ENCODE measurements at regions not wholly inside any gene's neighbourhood (a gene's known extent, or its start where the extent isn't known, plus 50 kb on each side); places are given as distances from the start of the nearest gene placed in this dataset.

- Histone ChIP-seq H3K27ac (ENCODE audit: control insufficient read depth, insufficient read depth) (no peak overlapping the region), H4K20me1 (ENCODE audit: control insufficient read depth, insufficient read depth) (no peaks in the 10 kb centered on the region), H3K4me3 (no peak overlapping the region), H3K4me1 (ENCODE audit: control insufficient read depth, insufficient read depth, low read length) (no peaks in the 10 kb centered on the region), H3K9ac (ENCODE audit: control insufficient read depth, insufficient read depth, low read length) (no peak overlapping the region), H3K79me2 (ENCODE audit: control insufficient read depth, insufficient read depth, low read length) (no peaks in the 10 kb centered on the region), H3K27me3 (replicated peaks in 1 of 2; ENCODE audit: control insufficient read depth in 2 of 2, insufficient read depth in 2 of 2, low read length in 1 of 2) (no peaks in the 10 kb centered on the region), H3K4me2 (ENCODE audit: control insufficient read depth, insufficient read depth) (no peak overlapping the region), H3K9me3 (replicated peaks; ENCODE audit: control insufficient read depth, insufficient read depth, low read length) (no peaks in the 10 kb centered on the region), H2AFZ (ENCODE audit: control insufficient read depth, low read depth, low read length) (no peak overlapping the region), H3K36me3 (ENCODE audit: control insufficient read depth in 2 of 2, insufficient read depth in 2 of 2, low read length in 1 of 2) (no peaks in the 10 kb centered on the region)
- ATAC-seq (no peak), FAIRE-seq (no peak), DNase-seq (ENCODE audit: low read depth, low spot score) (no peak)
- no TSS peak for BruUV-seq (replicated peaks)
- ChIA-PET RAD21 (ENCODE audit: unreplicated experiment) (no interaction called here), POLR2A (interaction anchor here (0.5 kb wide), 1 partner anchor 307 kb away, joined by 7 read pairs; no protein-coding TSS in a partner anchor), SMC1A (ENCODE audit: uncharacterized antibody, unreplicated experiment) (no interaction called here), CTCF (no interaction called here)
- 0% methylated on average over 1 of the region's 1 CpG for WGBS (ENCODE audit: insufficient coverage, insufficient replicate concordance, low lambda C conversion rate, missing lambda C conversion rate)
- intact Hi-C loops (cut with micrococcal nuclease; ENCODE audit: unreplicated experiment), result no loop called here
- TF ChIP-seq, protein P1, sequence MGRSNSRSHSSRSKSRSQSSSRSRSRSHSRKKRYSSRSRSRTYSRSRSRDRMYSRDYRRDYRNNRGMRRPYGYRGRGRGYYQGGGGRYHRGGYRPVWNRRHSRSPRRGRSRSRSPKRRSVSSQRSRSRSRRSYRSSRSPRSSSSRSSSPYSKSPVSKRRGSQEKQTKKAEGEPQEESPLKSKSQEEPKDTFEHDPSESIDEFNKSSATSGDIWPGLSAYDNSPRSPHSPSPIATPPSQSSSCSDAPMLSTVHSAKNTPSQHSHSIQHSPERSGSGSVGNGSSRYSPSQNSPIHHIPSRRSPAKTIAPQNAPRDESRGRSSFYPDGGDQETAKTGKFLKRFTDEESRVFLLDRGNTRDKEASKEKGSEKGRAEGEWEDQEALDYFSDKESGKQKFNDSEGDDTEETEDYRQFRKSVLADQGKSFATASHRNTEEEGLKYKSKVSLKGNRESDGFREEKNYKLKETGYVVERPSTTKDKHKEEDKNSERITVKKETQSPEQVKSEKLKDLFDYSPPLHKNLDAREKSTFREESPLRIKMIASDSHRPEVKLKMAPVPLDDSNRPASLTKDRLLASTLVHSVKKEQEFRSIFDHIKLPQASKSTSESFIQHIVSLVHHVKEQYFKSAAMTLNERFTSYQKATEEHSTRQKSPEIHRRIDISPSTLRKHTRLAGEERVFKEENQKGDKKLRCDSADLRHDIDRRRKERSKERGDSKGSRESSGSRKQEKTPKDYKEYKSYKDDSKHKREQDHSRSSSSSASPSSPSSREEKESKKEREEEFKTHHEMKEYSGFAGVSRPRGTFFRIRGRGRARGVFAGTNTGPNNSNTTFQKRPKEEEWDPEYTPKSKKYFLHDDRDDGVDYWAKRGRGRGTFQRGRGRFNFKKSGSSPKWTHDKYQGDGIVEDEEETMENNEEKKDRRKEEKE (IDR thresholded peaks at IDR 0.05), result no peak
- TF ChIP-seq HDAC2 (IDR thresholded peaks at IDR 0.05) (no peak), PKNOX1 (IDR thresholded peaks at IDR 0.05) (no peak), ZSCAN29 (IDR thresholded peaks at IDR 0.05) (no peak), EP300 (IDR thresholded peaks at IDR 0.05; ENCODE audit: borderline replicate concordance in 1 of 2, control insufficient read depth in 1 of 2, low read depth in 2 of 2, low read length in 2 of 2) (no peak), BHLHE40 (IDR thresholded peaks at IDR 0.05; ENCODE audit: borderline replicate concordance in 1 of 2, low read depth in 2 of 2, low read length in 1 of 2) (no peak), RFX5 (IDR thresholded peaks at IDR 0.05; ENCODE audit: low read depth, low read length) (no peak), CREB1 (IDR thresholded peaks at IDR 0.05; ENCODE audit: low read depth) (no peak), ATF7 (IDR thresholded peaks at IDR 0.05; ENCODE audit: low read depth) (no peak), SP1 (IDR thresholded peaks at IDR 0.05; ENCODE audit: low read depth, low read length) (no peak), SREBF1 (IDR thresholded peaks at IDR 0.05; ENCODE audit: low read length) (no peak), SMARCA5 (IDR thresholded peaks at IDR 0.05) (no peak), MTA2 (IDR thresholded peaks at IDR 0.05; ENCODE audit: low read depth) (no peak), EED (IDR thresholded peaks at IDR 0.05; ENCODE audit: low read depth) (no peak), BACH1 (IDR thresholded peaks at IDR 0.05; ENCODE audit: borderline replicate concordance) (no peak), NBN (IDR thresholded peaks at IDR 0.05) (no peak)
- TF ChIP-seq, protein P2, sequence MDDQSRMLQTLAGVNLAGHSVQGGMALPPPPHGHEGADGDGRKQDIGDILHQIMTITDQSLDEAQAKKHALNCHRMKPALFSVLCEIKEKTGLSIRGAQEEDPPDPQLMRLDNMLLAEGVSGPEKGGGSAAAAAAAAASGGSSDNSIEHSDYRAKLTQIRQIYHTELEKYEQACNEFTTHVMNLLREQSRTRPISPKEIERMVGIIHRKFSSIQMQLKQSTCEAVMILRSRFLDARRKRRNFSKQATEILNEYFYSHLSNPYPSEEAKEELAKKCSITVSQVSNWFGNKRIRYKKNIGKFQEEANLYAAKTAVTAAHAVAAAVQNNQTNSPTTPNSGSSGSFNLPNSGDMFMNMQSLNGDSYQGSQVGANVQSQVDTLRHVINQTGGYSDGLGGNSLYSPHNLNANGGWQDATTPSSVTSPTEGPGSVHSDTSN (IDR thresholded peaks at IDR 0.05; ENCODE audit: insufficient replicate concordance, low read depth, low read length), result no peak
- TF ChIP-seq, protein P3, sequence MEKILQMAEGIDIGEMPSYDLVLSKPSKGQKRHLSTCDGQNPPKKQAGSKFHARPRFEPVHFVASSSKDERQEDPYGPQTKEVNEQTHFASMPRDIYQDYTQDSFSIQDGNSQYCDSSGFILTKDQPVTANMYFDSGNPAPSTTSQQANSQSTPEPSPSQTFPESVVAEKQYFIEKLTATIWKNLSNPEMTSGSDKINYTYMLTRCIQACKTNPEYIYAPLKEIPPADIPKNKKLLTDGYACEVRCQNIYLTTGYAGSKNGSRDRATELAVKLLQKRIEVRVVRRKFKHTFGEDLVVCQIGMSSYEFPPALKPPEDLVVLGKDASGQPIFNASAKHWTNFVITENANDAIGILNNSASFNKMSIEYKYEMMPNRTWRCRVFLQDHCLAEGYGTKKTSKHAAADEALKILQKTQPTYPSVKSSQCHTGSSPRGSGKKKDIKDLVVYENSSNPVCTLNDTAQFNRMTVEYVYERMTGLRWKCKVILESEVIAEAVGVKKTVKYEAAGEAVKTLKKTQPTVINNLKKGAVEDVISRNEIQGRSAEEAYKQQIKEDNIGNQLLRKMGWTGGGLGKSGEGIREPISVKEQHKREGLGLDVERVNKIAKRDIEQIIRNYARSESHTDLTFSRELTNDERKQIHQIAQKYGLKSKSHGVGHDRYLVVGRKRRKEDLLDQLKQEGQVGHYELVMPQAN (conservative IDR thresholded peaks at IDR 0.05), result no peak
- in situ Hi-C loops (cut with MboI), result no loop called here
Measured at GRCh38 chr13:68050761-68051160, 820.6 kb upstream of the PCDH9 start.
